GM12878 (cell line): ENCODE measurements at regions not wholly inside any gene's neighbourhood (a gene's known extent, or its start where the extent isn't known, plus 50 kb on each side); places are given as distances from the start of the nearest gene placed in this dataset.

ENCODE experiments used
- ATAC-seq: fragments of 200-7000 bp; cut with Tn5 transposase; 3 replicates; pipeline ENCODE4 v1.9.1; 2020; ENCODE audit warnings: mild to moderate bottlenecking, moderate library complexity
- BruUV-seq: library from RNA; stranded (reverse); fragments of 400-500 nt; replicated peaks from 2 replicates; lab custom pipeline; 2021; lab: Mats Ljungman, UMichigan
- CTCF ChIA-PET: fragments of 300-600 bp; sonication (Branson Sonifier 250); formaldehyde crosslinking; extraction: SDS; loops from one replicate; lab custom pipeline; 2021; ENCODE audit warnings: inconsistent platforms; lab: Yijun Ruan, JAX
- POLR2A ChIA-PET: fragments of 350-600 bp; formaldehyde crosslinking; extraction: SDS; loops from one replicate; lab custom pipeline; 2021; ENCODE audit warnings: inconsistent platforms; lab: Charles Lee
- RAD21 ChIA-PET: fragments of 300-600 bp; sonication (Branson Sonifier 250); formaldehyde crosslinking; loops from one replicate; lab custom pipeline; 2023; ENCODE audit warnings: antibody characterized with exemption; ENCODE audit not compliant: unreplicated experiment; lab: Charles Lee
- SMC1A ChIA-PET: fragments of 300-600 bp; sonication (Branson Sonifier 250); formaldehyde crosslinking; loops from one replicate; lab custom pipeline; 2023; ENCODE audit not compliant: unreplicated experiment, uncharacterized antibody; lab: Charles Lee
- DNase-seq: peaks from one replicate; pipeline ENCODE4 v3.0.0-alpha.2; 2011; ENCODE audit warnings: low read depth, low spot score
- FAIRE-seq: peaks from 3 replicates; lab custom pipeline; 2011; peaks lifted over from hg19 to GRCh38; lab: Jason Lieb, UNC
- H2AFZ ChIP-seq: 2 replicates; pipeline ENCODE4 v1.6.0; 2011; ENCODE audit warnings: low read depth, low read length, control low read depth; ENCODE audit not compliant: control insufficient read depth
- H3K27ac ChIP-seq: 2 replicates; pipeline ENCODE4 v1.5.1; 2011; ENCODE audit warnings: control low read depth; ENCODE audit not compliant: control insufficient read depth, insufficient read depth
- H3K27me3 ChIP-seq, 2 experiments: replicated peaks in 1 of 2; 2 replicates each; pipeline versions ENCODE4 v1.6.0 to v1.6.1; 2011; ENCODE audit warnings: low read length in 1 of 2; ENCODE audit not compliant: control insufficient read depth in 2 of 2, insufficient read depth in 2 of 2
- H3K36me3 ChIP-seq, 2 experiments: 2 replicates each; pipeline ENCODE4 v1.5.1; 2011; ENCODE audit warnings: low read length in 1 of 2; ENCODE audit not compliant: control insufficient read depth in 2 of 2, insufficient read depth in 2 of 2
- H3K4me1 ChIP-seq: 2 replicates; pipeline ENCODE4 v1.6.1; 2011; ENCODE audit warnings: mild to moderate bottlenecking, low read length, moderate library complexity, mixed read lengths; ENCODE audit not compliant: control insufficient read depth, insufficient read depth
- H3K4me2 ChIP-seq: 2 replicates; pipeline ENCODE4 v1.6.0; 2011; ENCODE audit warnings: control low read depth; ENCODE audit not compliant: control insufficient read depth, insufficient read depth
- H3K4me3 ChIP-seq: fragments of 200-600 bp; sonication (generic); 2 replicates; pipeline ENCODE4 v1.5.1; 2016
- H3K79me2 ChIP-seq: 2 replicates; pipeline ENCODE4 v1.6.0; 2011; ENCODE audit warnings: low read length; ENCODE audit not compliant: control insufficient read depth, insufficient read depth
- H3K9ac ChIP-seq: 2 replicates; pipeline ENCODE4 v1.8.0; 2011; ENCODE audit warnings: low read length, control low read depth, mixed read lengths; ENCODE audit not compliant: control insufficient read depth, insufficient read depth
- H3K9me3 ChIP-seq: replicated peaks from 3 replicates; pipeline ENCODE4 v1.5.1; 2011; ENCODE audit warnings: mild to moderate bottlenecking, low read length; ENCODE audit not compliant: control insufficient read depth, insufficient read depth
- H4K20me1 ChIP-seq: 2 replicates; pipeline ENCODE4 v1.6.0; 2011; ENCODE audit not compliant: control insufficient read depth, insufficient read depth
- ATF7 ChIP-seq: fragments of 450-650 bp; IDR thresholded peaks from 2 replicates; pipeline ENCODE4 v1.6.1; 2016; ENCODE audit warnings: low read depth, mild to moderate bottlenecking
- BCL11A ChIP-seq: IDR thresholded peaks from 2 replicates; pipeline ENCODE4 v1.6.1; 2011; ENCODE audit warnings: low read depth, low read length
- BRCA1 ChIP-seq: IDR thresholded peaks from 2 replicates; pipeline ENCODE4 v1.6.1; 2011; ENCODE audit warnings: low read depth, low read length, improper control_type of control experiment
- CBX5 ChIP-seq: sonication (generic); IDR thresholded peaks from 2 replicates; pipeline ENCODE4 v1.6.1; 2016; ENCODE audit warnings: low read depth, moderate library complexity, mild to moderate bottlenecking, inconsistent platforms
- EGR1 ChIP-seq, 2 experiments: IDR thresholded peaks; 1 replicate in 1 of 2; 2 replicates in 1 of 2; pipeline ENCODE4 v1.6.1; 2011 to 2012; ENCODE audit warnings: low read depth in 2 of 2, low read length in 2 of 2, borderline replicate concordance in 1 of 2, mild to moderate bottlenecking in 1 of 2, moderate library complexity in 1 of 2
- IKZF1 ChIP-seq: fragments of 450-650 bp; conservative IDR thresholded peaks from 2 replicates; pipeline ENCODE4 v1.6.1; 2017; ENCODE audit warnings: antibody characterized with exemption, mild to moderate bottlenecking
- IRF4 ChIP-seq: IDR thresholded peaks from 2 replicates; pipeline ENCODE4 v1.6.1; 2011; ENCODE audit warnings: low read depth, low read length
- MTA2 ChIP-seq: fragments of 450-650 bp; IDR thresholded peaks from 2 replicates; pipeline ENCODE4 v1.6.1; 2016; ENCODE audit warnings: low read depth, mild to moderate bottlenecking, moderate library complexity
- RCOR1 ChIP-seq: conservative IDR thresholded peaks from 2 replicates; pipeline ENCODE4 v1.6.1; 2012; ENCODE audit warnings: low read depth, low read length, improper control_type of control experiment
- SPI1 ChIP-seq: IDR thresholded peaks from 2 replicates; pipeline ENCODE4 v1.6.1; 2011; ENCODE audit warnings: low read depth, mild to moderate bottlenecking, low read length, moderate library complexity, borderline replicate concordance; ENCODE audit not compliant: insufficient read depth
- SRF ChIP-seq, 2 experiments: IDR thresholded peaks; 2 replicates each; pipeline ENCODE4 v1.6.1; 2011; ENCODE audit warnings: low read depth in 2 of 2, low read length in 2 of 2, mild to moderate bottlenecking in 1 of 2, moderate library complexity in 1 of 2
- STAT3 ChIP-seq: IDR thresholded peaks from 2 replicates; pipeline ENCODE4 v1.6.1; 2011; ENCODE audit warnings: low read depth, low read length, improper control_type of control experiment
- SUZ12 ChIP-seq: fragments of 200-600 bp; sonication (generic); IDR thresholded peaks from one replicate; pipeline ENCODE4 v1.6.1; 2018; ENCODE audit warnings: antibody characterized with exemption, mild to moderate bottlenecking; ENCODE audit not compliant: unreplicated experiment
- TCF12 ChIP-seq: IDR thresholded peaks from 2 replicates; pipeline ENCODE4 v1.6.1; 2011; ENCODE audit warnings: low read depth, mild to moderate bottlenecking, low read length
- ZNF622 ChIP-seq: fragments of 450-650 bp; IDR thresholded peaks from 2 replicates; pipeline ENCODE4 v1.6.1; 2017; ENCODE audit warnings: mild to moderate bottlenecking, inconsistent platforms
- ZSCAN29 ChIP-seq: fragments of 450-650 bp; IDR thresholded peaks from 2 replicates; pipeline ENCODE4 v1.6.1; 2017; ENCODE audit warnings: mild to moderate bottlenecking, moderate library complexity
- WGBS: methylation state at CpG from one replicate; pipeline ENCODE4 v1.1.6; 2016; ENCODE audit warnings: low lambda C conversion rate; ENCODE audit not compliant: insufficient replicate concordance, insufficient coverage; ENCODE audit errors: missing lambda C conversion rate; 5-methylcytosine and 5-hydroxymethylcytosine counted together
- in situ Hi-C: fragments of 300-500 bp; cut with MboI; formaldehyde crosslinking; loops from 9 replicates; pipeline ENCODE4 v1.14.3; 2018; ENCODE audit warnings: mixed read lengths
- intact Hi-C: fragments of 100-400 bp; cut with micrococcal nuclease; formaldehyde crosslinking; loops from one replicate; pipeline ENCODE4 v1.14.2; 2022; ENCODE audit not compliant: unreplicated experiment
- TF ChIP-seq, protein P1 (sequence below): fragments of 450-650 bp; formaldehyde crosslinking; IDR thresholded peaks from 2 replicates; pipeline ENCODE4 v1.4.0; 2022; ENCODE audit warnings: mild to moderate bottlenecking, moderate library complexity

DNA sequence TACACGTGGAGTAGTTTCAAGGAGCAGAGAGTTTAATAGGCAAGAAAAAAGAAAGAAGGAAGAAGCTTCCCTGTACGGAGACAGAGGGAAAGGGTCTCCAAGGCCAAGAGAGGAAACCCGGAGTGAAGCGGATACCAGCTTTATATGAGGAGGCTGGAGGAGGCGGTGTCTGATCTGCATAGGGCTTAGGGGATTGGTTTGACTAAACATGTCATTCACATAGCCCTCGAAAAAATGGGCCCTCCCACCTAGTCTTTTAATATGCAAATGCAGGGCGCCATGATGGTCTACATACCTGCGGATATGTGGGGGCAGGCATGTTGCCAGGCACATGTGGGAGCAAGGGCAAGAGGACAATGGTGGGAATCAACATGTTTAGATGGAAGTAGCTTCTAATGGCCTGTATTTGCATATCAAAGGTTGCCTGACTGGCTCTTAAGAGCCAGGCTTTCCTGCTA, 103.1 kb upstream of the UGT8 start:
- H3K27me3 ChIP-seq: no peaks in the 10 kb centered on the region
- intact Hi-C loops: no loop called here
- H3K9ac ChIP-seq: no peak overlapping the region
- no peaks in the 10 kb centered on the region for H4K20me1 ChIP-seq
- TF ChIP-seq SRF (IDR thresholded peaks at IDR 0.05; ENCODE audit: low read depth in 2 of 2, low read length in 2 of 2) (no peak), IRF4 (no peak), SUZ12 (no peak), STAT3 (no peak), CBX5 (no peak), BCL11A (no peak), TCF12 (no peak), ZSCAN29 (no peak), ZNF622 (no peak), RCOR1 (no peak), EGR1 (IDR thresholded peaks at IDR 0.05; ENCODE audit: borderline replicate concordance in 1 of 2, low read depth in 2 of 2, low read length in 2 of 2) (no peak), BRCA1 (no peak), ATF7 (no peak), MTA2 (no peak), SPI1 (no peak), IKZF1 (no peak)
- TF ChIP-seq, protein P1, sequence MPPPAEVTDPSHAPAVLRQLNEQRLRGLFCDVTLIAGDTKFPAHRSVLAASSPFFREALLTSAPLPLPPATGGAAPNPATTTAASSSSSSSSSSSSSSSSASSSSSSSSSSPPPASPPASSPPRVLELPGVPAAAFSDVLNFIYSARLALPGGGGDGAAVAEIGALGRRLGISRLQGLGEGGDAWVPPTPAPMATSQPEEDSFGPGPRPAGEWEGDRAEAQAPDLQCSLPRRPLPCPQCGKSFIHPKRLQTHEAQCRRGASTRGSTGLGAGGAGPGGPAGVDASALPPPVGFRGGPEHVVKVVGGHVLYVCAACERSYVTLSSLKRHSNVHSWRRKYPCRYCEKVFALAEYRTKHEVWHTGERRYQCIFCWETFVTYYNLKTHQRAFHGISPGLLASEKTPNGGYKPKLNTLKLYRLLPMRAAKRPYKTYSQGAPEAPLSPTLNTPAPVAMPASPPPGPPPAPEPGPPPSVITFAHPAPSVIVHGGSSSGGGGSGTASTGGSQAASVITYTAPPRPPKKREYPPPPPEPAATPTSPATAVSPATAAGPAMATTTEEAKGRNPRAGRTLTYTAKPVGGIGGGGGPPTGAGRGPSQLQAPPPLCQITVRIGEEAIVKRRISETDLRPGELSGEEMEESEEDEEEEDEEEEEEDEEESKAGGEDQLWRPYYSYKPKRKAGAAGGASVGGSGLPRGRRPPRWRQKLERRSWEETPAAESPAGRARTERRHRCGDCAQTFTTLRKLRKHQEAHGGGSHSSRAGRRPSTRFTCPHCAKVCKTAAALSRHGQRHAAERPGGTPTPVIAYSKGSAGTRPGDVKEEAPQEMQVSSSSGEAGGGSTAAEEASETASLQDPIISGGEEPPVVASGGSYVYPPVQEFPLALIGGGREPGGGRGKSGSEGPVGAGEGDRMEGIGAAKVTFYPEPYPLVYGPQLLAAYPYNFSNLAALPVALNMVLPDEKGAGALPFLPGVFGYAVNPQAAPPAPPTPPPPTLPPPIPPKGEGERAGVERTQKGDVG (CRISPR knock-in tag): no peak
- ChIA-PET CTCF (interaction anchor here (0.6 kb wide), 1 partner anchor 1764 kb away, joined by 3 read pairs; no protein-coding TSS in a partner anchor), RAD21 (no interaction called here), SMC1A (no interaction called here), POLR2A (interaction anchor here (0.6 kb wide), 1 partner anchor 61 kb away, joined by 6 read pairs; no protein-coding TSS in a partner anchor)
- no peak overlapping the region for H3K4me2 ChIP-seq
- H3K27ac ChIP-seq: no peak overlapping the region
- in situ Hi-C loops: no loop called here
- ATAC-seq (no peak), FAIRE-seq (no peak), DNase-seq (no peak)
- WGBS: 30% methylated on average over 8 of the region's 8 CpGs
- H3K36me3 ChIP-seq: no peaks in the 10 kb centered on the region
- no peaks in the 10 kb centered on the region for H3K4me1 ChIP-seq
- no peaks in the 10 kb centered on the region for H3K9me3 ChIP-seq
- no TSS peak for BruUV-seq
- no peaks in the 10 kb centered on the region for H3K79me2 ChIP-seq
- no peak overlapping the region for H2AFZ ChIP-seq
- H3K4me3 ChIP-seq: no peak overlapping the region
